ENCODE measurements at regions not wholly inside any gene's neighbourhood (a gene's known extent, or its start where the extent isn't known, plus 50 kb on each side); places are given as distances from the start of the nearest gene placed in this dataset.

DNA sequence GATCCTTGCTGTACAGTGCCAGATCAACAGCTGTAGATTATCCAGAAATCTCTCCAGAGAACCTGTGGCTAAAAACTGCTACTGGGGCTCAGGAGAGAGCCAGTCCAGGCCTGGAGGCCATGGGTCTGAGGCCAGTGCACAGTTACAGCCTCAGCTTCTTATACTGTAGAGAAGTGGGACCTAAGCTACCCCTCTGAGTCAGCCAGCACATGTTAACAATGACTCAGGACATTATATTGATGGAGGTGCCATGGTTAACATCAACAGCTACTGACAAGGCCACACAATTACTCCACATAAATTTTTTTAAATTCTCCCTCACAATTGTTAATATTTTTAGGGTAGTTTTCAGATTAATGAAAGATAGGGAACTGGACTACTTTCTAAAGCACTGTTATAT, 138.5 kb downstream of the RBM26 start:
- TF ChIP-seq ATF1 (CRISPR knock-in tag; IDR thresholded peaks at IDR 0.05) (no peak), RELA (CRISPR knock-in tag; IDR thresholded peaks at IDR 0.05; ENCODE audit: borderline replicate concordance) (no peak), JAZF1 (CRISPR knock-in tag; IDR thresholded peaks at IDR 0.05) (no peak), SOX15 (CRISPR knock-in tag; IDR thresholded peaks at IDR 0.05) (no peak), NR1H2 (CRISPR knock-in tag; IDR thresholded peaks at IDR 0.05) (no peak), ZNF263 (CRISPR knock-in tag; IDR thresholded peaks at IDR 0.05; ENCODE audit: low read depth) (no peak), ZNF219 (CRISPR knock-in tag; IDR thresholded peaks at IDR 0.05; ENCODE audit: borderline replicate concordance) (no peak)
- TF ChIP-seq, protein P1, sequence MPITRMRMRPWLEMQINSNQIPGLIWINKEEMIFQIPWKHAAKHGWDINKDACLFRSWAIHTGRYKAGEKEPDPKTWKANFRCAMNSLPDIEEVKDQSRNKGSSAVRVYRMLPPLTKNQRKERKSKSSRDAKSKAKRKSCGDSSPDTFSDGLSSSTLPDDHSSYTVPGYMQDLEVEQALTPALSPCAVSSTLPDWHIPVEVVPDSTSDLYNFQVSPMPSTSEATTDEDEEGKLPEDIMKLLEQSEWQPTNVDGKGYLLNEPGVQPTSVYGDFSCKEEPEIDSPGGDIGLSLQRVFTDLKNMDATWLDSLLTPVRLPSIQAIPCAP (CRISPR knock-in tag; IDR thresholded peaks at IDR 0.05): no peak
- TF ChIP-seq, protein P2, sequence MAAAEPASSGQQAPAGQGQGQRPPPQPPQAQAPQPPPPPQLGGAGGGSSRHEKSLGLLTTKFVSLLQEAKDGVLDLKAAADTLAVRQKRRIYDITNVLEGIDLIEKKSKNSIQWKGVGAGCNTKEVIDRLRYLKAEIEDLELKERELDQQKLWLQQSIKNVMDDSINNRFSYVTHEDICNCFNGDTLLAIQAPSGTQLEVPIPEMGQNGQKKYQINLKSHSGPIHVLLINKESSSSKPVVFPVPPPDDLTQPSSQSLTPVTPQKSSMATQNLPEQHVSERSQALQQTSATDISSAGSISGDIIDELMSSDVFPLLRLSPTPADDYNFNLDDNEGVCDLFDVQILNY (CRISPR knock-in tag; IDR thresholded peaks at IDR 0.05): no peak
- TF ChIP-seq, protein P3, sequence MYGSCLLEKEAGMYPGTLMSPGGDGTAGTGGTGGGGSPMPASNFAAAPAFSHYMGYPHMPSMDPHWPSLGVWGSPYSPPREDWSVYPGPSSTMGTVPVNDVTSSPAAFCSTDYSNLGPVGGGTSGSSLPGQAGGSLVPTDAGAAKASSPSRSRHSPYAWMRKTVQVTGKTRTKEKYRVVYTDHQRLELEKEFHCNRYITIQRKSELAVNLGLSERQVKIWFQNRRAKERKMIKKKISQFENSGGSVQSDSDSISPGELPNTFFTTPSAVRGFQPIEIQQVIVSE (CRISPR knock-in tag; IDR thresholded peaks at IDR 0.05; ENCODE audit: borderline replicate concordance): no peak
- TF ChIP-seq, protein P4, sequence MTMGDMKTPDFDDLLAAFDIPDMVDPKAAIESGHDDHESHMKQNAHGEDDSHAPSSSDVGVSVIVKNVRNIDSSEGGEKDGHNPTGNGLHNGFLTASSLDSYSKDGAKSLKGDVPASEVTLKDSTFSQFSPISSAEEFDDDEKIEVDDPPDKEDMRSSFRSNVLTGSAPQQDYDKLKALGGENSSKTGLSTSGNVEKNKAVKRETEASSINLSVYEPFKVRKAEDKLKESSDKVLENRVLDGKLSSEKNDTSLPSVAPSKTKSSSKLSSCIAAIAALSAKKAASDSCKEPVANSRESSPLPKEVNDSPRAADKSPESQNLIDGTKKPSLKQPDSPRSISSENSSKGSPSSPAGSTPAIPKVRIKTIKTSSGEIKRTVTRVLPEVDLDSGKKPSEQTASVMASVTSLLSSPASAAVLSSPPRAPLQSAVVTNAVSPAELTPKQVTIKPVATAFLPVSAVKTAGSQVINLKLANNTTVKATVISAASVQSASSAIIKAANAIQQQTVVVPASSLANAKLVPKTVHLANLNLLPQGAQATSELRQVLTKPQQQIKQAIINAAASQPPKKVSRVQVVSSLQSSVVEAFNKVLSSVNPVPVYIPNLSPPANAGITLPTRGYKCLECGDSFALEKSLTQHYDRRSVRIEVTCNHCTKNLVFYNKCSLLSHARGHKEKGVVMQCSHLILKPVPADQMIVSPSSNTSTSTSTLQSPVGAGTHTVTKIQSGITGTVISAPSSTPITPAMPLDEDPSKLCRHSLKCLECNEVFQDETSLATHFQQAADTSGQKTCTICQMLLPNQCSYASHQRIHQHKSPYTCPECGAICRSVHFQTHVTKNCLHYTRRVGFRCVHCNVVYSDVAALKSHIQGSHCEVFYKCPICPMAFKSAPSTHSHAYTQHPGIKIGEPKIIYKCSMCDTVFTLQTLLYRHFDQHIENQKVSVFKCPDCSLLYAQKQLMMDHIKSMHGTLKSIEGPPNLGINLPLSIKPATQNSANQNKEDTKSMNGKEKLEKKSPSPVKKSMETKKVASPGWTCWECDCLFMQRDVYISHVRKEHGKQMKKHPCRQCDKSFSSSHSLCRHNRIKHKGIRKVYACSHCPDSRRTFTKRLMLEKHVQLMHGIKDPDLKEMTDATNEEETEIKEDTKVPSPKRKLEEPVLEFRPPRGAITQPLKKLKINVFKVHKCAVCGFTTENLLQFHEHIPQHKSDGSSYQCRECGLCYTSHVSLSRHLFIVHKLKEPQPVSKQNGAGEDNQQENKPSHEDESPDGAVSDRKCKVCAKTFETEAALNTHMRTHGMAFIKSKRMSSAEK (CRISPR knock-in tag; IDR thresholded peaks at IDR 0.05; ENCODE audit: borderline replicate concordance): no peak
- TF ChIP-seq, protein P5, sequence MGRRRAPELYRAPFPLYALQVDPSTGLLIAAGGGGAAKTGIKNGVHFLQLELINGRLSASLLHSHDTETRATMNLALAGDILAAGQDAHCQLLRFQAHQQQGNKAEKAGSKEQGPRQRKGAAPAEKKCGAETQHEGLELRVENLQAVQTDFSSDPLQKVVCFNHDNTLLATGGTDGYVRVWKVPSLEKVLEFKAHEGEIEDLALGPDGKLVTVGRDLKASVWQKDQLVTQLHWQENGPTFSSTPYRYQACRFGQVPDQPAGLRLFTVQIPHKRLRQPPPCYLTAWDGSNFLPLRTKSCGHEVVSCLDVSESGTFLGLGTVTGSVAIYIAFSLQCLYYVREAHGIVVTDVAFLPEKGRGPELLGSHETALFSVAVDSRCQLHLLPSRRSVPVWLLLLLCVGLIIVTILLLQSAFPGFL (CRISPR knock-in tag; IDR thresholded peaks at IDR 0.05; ENCODE audit: borderline replicate concordance): no peak
- TF ChIP-seq, protein P6, sequence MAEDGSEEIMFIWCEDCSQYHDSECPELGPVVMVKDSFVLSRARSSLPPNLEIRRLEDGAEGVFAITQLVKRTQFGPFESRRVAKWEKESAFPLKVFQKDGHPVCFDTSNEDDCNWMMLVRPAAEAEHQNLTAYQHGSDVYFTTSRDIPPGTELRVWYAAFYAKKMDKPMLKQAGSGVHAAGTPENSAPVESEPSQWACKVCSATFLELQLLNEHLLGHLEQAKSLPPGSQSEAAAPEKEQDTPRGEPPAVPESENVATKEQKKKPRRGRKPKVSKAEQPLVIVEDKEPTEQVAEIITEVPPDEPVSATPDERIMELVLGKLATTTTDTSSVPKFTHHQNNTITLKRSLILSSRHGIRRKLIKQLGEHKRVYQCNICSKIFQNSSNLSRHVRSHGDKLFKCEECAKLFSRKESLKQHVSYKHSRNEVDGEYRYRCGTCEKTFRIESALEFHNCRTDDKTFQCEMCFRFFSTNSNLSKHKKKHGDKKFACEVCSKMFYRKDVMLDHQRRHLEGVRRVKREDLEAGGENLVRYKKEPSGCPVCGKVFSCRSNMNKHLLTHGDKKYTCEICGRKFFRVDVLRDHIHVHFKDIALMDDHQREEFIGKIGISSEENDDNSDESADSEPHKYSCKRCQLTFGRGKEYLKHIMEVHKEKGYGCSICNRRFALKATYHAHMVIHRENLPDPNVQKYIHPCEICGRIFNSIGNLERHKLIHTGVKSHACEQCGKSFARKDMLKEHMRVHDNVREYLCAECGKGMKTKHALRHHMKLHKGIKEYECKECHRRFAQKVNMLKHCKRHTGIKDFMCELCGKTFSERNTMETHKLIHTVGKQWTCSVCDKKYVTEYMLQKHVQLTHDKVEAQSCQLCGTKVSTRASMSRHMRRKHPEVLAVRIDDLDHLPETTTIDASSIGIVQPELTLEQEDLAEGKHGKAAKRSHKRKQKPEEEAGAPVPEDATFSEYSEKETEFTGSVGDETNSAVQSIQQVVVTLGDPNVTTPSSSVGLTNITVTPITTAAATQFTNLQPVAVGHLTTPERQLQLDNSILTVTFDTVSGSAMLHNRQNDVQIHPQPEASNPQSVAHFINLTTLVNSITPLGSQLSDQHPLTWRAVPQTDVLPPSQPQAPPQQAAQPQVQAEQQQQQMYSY (CRISPR knock-in tag; IDR thresholded peaks at IDR 0.05): no peak
- no peak overlapping the region for H3K27ac Mint-ChIP-seq
- H3K4me1 Mint-ChIP-seq: peaks cover 27% of the 10 kb centered on the region
- peaks cover 9% of the 10 kb centered on the region for H3K36me3 Mint-ChIP-seq
- POLR2A ChIA-PET: no interaction called here
- no peaks in the 10 kb centered on the region for H3K27me3 Mint-ChIP-seq (ENCODE audit: low read depth)
- ATAC-seq (no peak), DNase-seq (ENCODE audit: low spot score) (no peak)
- peaks cover 21% of the 10 kb centered on the region for H3K9me3 Mint-ChIP-seq
- CTCF ChIA-PET: no interaction called here
- H3K4me3 Mint-ChIP-seq: no peak overlapping the region

DNA sequence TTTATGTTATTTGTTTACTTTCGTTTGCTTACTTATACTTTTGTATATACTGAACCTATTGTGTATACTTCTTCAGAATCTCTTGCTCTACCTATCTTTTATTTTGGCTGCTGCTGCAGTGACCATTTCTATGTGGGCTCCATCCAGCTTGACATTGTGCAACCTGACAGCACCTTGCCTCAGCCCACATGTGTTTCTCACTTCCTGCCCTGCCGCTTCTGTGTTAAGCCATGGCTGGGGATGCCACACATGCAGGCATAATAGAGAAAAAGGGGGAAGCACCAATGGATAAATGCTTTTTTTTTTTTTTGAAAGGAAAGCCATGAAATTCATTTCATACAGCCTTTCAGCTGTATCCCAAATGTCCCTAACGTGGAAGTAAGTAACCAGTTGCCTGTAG, 147.6 kb downstream of the RBM26 start:
- Mint-ChIP-seq H3K36me3 (no peaks in the 10 kb centered on the region), H3K9me3 (no peaks in the 10 kb centered on the region), H3K4me3 (no peak overlapping the region), H3K4me1 (peaks cover 4% of the 10 kb centered on the region), H3K27me3 (ENCODE audit: low read depth) (no peaks in the 10 kb centered on the region), H3K27ac (no peak overlapping the region)
- DNase-seq (ENCODE audit: low spot score): no peak
- ChIA-PET POLR2A (no interaction called here), CTCF (no interaction called here)
- no peak for ATAC-seq
- no peak for TF ChIP-seq IRF2 (CRISPR knock-in tag; IDR thresholded peaks at IDR 0.05; ENCODE audit: borderline replicate concordance, low read depth)
- TF ChIP-seq, protein P7, sequence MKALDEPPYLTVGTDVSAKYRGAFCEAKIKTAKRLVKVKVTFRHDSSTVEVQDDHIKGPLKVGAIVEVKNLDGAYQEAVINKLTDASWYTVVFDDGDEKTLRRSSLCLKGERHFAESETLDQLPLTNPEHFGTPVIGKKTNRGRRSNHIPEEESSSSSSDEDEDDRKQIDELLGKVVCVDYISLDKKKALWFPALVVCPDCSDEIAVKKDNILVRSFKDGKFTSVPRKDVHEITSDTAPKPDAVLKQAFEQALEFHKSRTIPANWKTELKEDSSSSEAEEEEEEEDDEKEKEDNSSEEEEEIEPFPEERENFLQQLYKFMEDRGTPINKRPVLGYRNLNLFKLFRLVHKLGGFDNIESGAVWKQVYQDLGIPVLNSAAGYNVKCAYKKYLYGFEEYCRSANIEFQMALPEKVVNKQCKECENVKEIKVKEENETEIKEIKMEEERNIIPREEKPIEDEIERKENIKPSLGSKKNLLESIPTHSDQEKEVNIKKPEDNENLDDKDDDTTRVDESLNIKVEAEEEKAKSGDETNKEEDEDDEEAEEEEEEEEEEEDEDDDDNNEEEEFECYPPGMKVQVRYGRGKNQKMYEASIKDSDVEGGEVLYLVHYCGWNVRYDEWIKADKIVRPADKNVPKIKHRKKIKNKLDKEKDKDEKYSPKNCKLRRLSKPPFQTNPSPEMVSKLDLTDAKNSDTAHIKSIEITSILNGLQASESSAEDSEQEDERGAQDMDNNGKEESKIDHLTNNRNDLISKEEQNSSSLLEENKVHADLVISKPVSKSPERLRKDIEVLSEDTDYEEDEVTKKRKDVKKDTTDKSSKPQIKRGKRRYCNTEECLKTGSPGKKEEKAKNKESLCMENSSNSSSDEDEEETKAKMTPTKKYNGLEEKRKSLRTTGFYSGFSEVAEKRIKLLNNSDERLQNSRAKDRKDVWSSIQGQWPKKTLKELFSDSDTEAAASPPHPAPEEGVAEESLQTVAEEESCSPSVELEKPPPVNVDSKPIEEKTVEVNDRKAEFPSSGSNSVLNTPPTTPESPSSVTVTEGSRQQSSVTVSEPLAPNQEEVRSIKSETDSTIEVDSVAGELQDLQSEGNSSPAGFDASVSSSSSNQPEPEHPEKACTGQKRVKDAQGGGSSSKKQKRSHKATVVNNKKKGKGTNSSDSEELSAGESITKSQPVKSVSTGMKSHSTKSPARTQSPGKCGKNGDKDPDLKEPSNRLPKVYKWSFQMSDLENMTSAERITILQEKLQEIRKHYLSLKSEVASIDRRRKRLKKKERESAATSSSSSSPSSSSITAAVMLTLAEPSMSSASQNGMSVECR (CRISPR knock-in tag; IDR thresholded peaks at IDR 0.05; ENCODE audit: borderline replicate concordance): no peak
- no peak for TF ChIP-seq ZNF263 (CRISPR knock-in tag; IDR thresholded peaks at IDR 0.05; ENCODE audit: low read depth)
- TF ChIP-seq, protein P8, sequence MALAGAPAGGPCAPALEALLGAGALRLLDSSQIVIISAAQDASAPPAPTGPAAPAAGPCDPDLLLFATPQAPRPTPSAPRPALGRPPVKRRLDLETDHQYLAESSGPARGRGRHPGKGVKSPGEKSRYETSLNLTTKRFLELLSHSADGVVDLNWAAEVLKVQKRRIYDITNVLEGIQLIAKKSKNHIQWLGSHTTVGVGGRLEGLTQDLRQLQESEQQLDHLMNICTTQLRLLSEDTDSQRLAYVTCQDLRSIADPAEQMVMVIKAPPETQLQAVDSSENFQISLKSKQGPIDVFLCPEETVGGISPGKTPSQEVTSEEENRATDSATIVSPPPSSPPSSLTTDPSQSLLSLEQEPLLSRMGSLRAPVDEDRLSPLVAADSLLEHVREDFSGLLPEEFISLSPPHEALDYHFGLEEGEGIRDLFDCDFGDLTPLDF (CRISPR knock-in tag; IDR thresholded peaks at IDR 0.05): no peak
